H9 (cell line): ENCODE measurements at regions not wholly inside any gene's neighbourhood (a gene's known extent, or its start where the extent isn't known, plus 50 kb on each side); places are given as distances from the start of the nearest gene placed in this dataset.

Source experiments
- DNase-seq: peaks from one replicate; pipeline ENCODE4 v3.0.0-alpha.2; 2017
- H2AFZ ChIP-seq: one replicate; pipeline ENCODE4 v1.6.1; 2013; ENCODE audit warnings: mild to moderate bottlenecking, low read length, control low read depth, moderate library complexity
- H2AK5ac ChIP-seq: 2 replicates; pipeline ENCODE4 v1.6.1; 2013; ENCODE audit warnings: low read length, control low read depth, mixed read lengths; ENCODE audit not compliant: insufficient read length
- H2BK120ac ChIP-seq: one replicate; pipeline ENCODE4 v1.6.1; 2013; ENCODE audit warnings: low read depth, mild to moderate bottlenecking, low read length, control low read depth, inconsistent platforms; ENCODE audit not compliant: poor library complexity, severe bottlenecking
- H2BK12ac ChIP-seq: 2 replicates; pipeline ENCODE4 v1.6.1; 2013; ENCODE audit warnings: low read length, control low read depth, mixed read lengths, low read depth; ENCODE audit not compliant: insufficient read length
- H2BK15ac ChIP-seq: 2 replicates; pipeline ENCODE4 v1.6.1; 2013; ENCODE audit warnings: low read depth, low read length, control low read depth
- H2BK20ac ChIP-seq: one replicate; pipeline ENCODE4 v1.6.1; 2013; ENCODE audit warnings: low read depth, mild to moderate bottlenecking, low read length, control low read depth, inconsistent platforms; ENCODE audit not compliant: poor library complexity, severe bottlenecking
- H2BK5ac ChIP-seq: 2 replicates; pipeline ENCODE4 v1.6.1; 2013; ENCODE audit warnings: low read length, control low read depth, mixed read lengths; ENCODE audit not compliant: insufficient read length
- H3K14ac ChIP-seq: 2 replicates; pipeline ENCODE4 v1.6.1; 2013; ENCODE audit warnings: low read length, control low read depth; ENCODE audit not compliant: insufficient read depth
- H3K18ac ChIP-seq: 2 replicates; pipeline ENCODE4 v1.6.1; 2013; ENCODE audit warnings: low read depth, mild to moderate bottlenecking, mixed read lengths, low read length, control low read depth; ENCODE audit not compliant: insufficient read length
- H3K23ac ChIP-seq: 2 replicates; pipeline ENCODE4 v1.6.1; 2013; ENCODE audit warnings: low read length, control low read depth, mixed read lengths, low read depth; ENCODE audit not compliant: insufficient read length
- H3K23me2 ChIP-seq: 2 replicates; pipeline ENCODE4 v1.6.1; 2013; ENCODE audit warnings: low read depth, mild to moderate bottlenecking, mixed read lengths, low read length, control low read depth; ENCODE audit not compliant: insufficient read length, poor library complexity, severe bottlenecking
- H3K27ac ChIP-seq: 2 replicates; pipeline ENCODE4 v1.5.1; 2013; ENCODE audit warnings: low read length, control low read depth, mixed read lengths, low read depth; ENCODE audit not compliant: insufficient read length
- H3K27me3 ChIP-seq: 2 replicates; pipeline ENCODE4 v1.6.1; 2013; ENCODE audit warnings: low read length, control low read depth, inconsistent platforms; ENCODE audit not compliant: insufficient read depth
- H3K4ac ChIP-seq: 2 replicates; pipeline ENCODE4 v1.6.1; 2013; ENCODE audit warnings: low read depth, mild to moderate bottlenecking, control low read depth, inconsistent platforms, low read length, moderate library complexity
- H3K4me1 ChIP-seq: 2 replicates; pipeline ENCODE4 v1.6.1; 2013; ENCODE audit warnings: low read length, control low read depth, inconsistent platforms; ENCODE audit not compliant: insufficient read depth
- H3K4me2 ChIP-seq: 2 replicates; pipeline ENCODE4 v1.6.1; 2013; ENCODE audit warnings: low read length, control low read depth, mixed read lengths; ENCODE audit not compliant: insufficient read length, insufficient read depth
- H3K56ac ChIP-seq: 2 replicates; pipeline ENCODE4 v1.6.1; 2013; ENCODE audit warnings: low read depth, mild to moderate bottlenecking, mixed read lengths, low read length, control low read depth; ENCODE audit not compliant: insufficient read length
- H3K79me1 ChIP-seq: 2 replicates; pipeline ENCODE4 v1.6.1; 2013; ENCODE audit warnings: low read depth, mild to moderate bottlenecking, moderate library complexity, low read length, control low read depth, inconsistent platforms; ENCODE audit not compliant: insufficient read depth, poor library complexity, severe bottlenecking
- H3K79me2 ChIP-seq: 2 replicates; pipeline ENCODE4 v1.6.1; 2013; ENCODE audit warnings: low read length, control low read depth, inconsistent platforms; ENCODE audit not compliant: insufficient read depth
- H3K9ac ChIP-seq: 2 replicates; pipeline ENCODE4 v1.6.1; 2013; ENCODE audit warnings: low read length, control low read depth, mixed read lengths; ENCODE audit not compliant: insufficient read length; ENCODE audit errors: extremely low read depth
- H3K9me3 ChIP-seq: one replicate; pipeline ENCODE4 v1.6.1; 2013; ENCODE audit warnings: low read depth, low read length, inconsistent platforms; ENCODE audit not compliant: control insufficient read depth
- H3T11ph ChIP-seq: one replicate; pipeline ENCODE4 v1.6.1; 2013; ENCODE audit warnings: mild to moderate bottlenecking, low read length, control low read depth, inconsistent platforms
- H4K20me1 ChIP-seq: one replicate; pipeline ENCODE4 v1.6.1; 2013; ENCODE audit not compliant: control insufficient read depth, insufficient read length, insufficient read depth
- H4K5ac ChIP-seq: 2 replicates; pipeline ENCODE4 v1.6.1; 2013; ENCODE audit warnings: low read depth, mild to moderate bottlenecking, mixed read lengths, low read length, control low read depth; ENCODE audit not compliant: insufficient read length
- H4K8ac ChIP-seq: replicated peaks from 2 replicates; pipeline ENCODE4 v1.6.1; 2013; ENCODE audit warnings: low read length, control low read depth, mixed read lengths, low read depth; ENCODE audit not compliant: insufficient read length
- H4K91ac ChIP-seq: 2 replicates; pipeline ENCODE4 v1.6.1; 2013; ENCODE audit warnings: low read depth, mild to moderate bottlenecking, moderate library complexity, mixed read lengths, low read length, control low read depth; ENCODE audit not compliant: insufficient read length
- H3K27ac Mint-ChIP-seq, 3 experiments: 2 replicates in 2 of 3; 3 replicates in 1 of 3; pipeline ENCODE4 v1.8.0; 2020 to 2021; ENCODE audit warnings: mixed read lengths in 3 of 3, mild to moderate bottlenecking in 1 of 3, moderate library complexity in 1 of 3
- H3K27me3 Mint-ChIP-seq: 2 replicates; pipeline ENCODE4 v1.8.0; 2021; ENCODE audit warnings: low read depth, mild to moderate bottlenecking, moderate library complexity, mixed read lengths
- H3K36me3 Mint-ChIP-seq, 3 experiments: 2 replicates in 2 of 3; 3 replicates in 1 of 3; pipeline ENCODE4 v1.8.0; 2020 to 2021; ENCODE audit warnings: low read depth in 3 of 3, mixed read lengths in 3 of 3; ENCODE audit not compliant: insufficient read depth in 1 of 3
- H3K4me1 Mint-ChIP-seq, 2 experiments: 2 replicates each; pipeline ENCODE4 v1.8.0; 2020; ENCODE audit warnings: mixed read lengths in 2 of 2
- H3K4me3 Mint-ChIP-seq, 2 experiments: 2 replicates in 1 of 2; 3 replicates in 1 of 2; pipeline ENCODE4 v1.8.0; 2020 to 2021; ENCODE audit warnings: mild to moderate bottlenecking in 2 of 2, mixed read lengths in 2 of 2, moderate library complexity in 1 of 2
- H3K9me3 Mint-ChIP-seq, 2 experiments: 2 replicates in 1 of 2; 3 replicates in 1 of 2; pipeline ENCODE4 v1.8.0; 2020; ENCODE audit warnings: mild to moderate bottlenecking in 2 of 2, mixed read lengths in 2 of 2, moderate library complexity in 1 of 2
- CTCF ChIP-seq: fragments of 200-600 bp; sonication (generic); conservative IDR thresholded peaks from 3 replicates; pipeline ENCODE4 v1.8.0; 2021; ENCODE audit warnings: antibody characterized with exemption, mild to moderate bottlenecking
- WGBS: extraction: QIAGEN DNeasy Blood & Tissue Kit; methylation state at CpG from one replicate; pipeline ENCODE4 v1.1.7; 2013; ENCODE audit warnings: missing lambda C conversion rate, low lambda C conversion rate, mixed read lengths; ENCODE audit not compliant: insufficient read length; ENCODE audit errors: extremely low coverage; 5-methylcytosine and 5-hydroxymethylcytosine counted together

DNA sequence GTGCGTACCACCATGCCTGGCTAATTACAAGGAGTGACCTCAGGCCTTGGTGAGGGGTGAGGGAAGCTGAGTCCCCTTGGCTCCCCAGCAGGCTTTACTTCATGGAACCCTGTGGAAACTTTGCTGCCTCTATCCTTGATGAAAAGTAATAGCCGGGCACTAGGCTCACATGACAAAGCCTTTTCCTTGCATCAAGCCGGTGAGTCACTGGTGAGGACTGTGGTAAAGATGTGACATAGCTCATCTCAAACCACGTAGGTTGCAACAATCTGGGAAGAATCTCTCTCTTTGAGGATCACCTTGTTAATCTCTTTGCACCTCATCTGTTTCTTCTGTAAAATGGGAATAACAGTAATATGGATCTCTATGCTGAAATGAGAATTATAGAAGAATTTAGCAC, 116.3 kb upstream of the SLC25A48 start:
- H3K27me3 Mint-ChIP-seq: no peaks in the 10 kb centered on the region; the same call in 1 of the 2 replicates

More for the DNA sequence above, 116.3 kb upstream of the SLC25A48 start:
- H3K9ac ChIP-seq: no peak overlapping the region
- no peaks in the 10 kb centered on the region for H3K27me3 ChIP-seq
- H2AK5ac ChIP-seq: no peak overlapping the region
- H3K18ac ChIP-seq: no peak overlapping the region
- no peak overlapping the region for H3K4ac ChIP-seq
- H3K4me3 Mint-ChIP-seq: no peak overlapping the region
- peaks cover 20 to 26% of the 10 kb centered on the region in 2 experiments for H3K4me1 Mint-ChIP-seq
- H3K9me3 Mint-ChIP-seq: no peaks in the 10 kb centered on the region
- no peak for TF ChIP-seq CTCF
- H3K27ac Mint-ChIP-seq: no peak overlapping the region
- no peaks in the 10 kb centered on the region for H3K79me1 ChIP-seq
- H3K14ac ChIP-seq: no peak overlapping the region; the same call in 1 of the 2 replicates
- H3T11ph ChIP-seq: no peak overlapping the region
- no peaks in the 10 kb centered on the region for H4K20me1 ChIP-seq
- H3K27ac ChIP-seq: no peak overlapping the region
- no peak overlapping the region for H2BK12ac ChIP-seq
- H3K4me2 ChIP-seq: no peak overlapping the region
- H4K91ac ChIP-seq: no peak overlapping the region
- no peak for DNase-seq
- no peak overlapping the region for H3K56ac ChIP-seq
- H4K5ac ChIP-seq: no peak overlapping the region
- H4K8ac ChIP-seq: no peak overlapping the region
- H2AFZ ChIP-seq: no peak overlapping the region
- H3K4me1 ChIP-seq: 0 out of 2 replicates have a peak, but pooled peaks cover 4% of the 10 kb centered on the region
- H2BK5ac ChIP-seq: no peak overlapping the region
- H2BK120ac ChIP-seq: no peak overlapping the region
- H2BK20ac ChIP-seq: no peak overlapping the region
- no peak overlapping the region for H2BK15ac ChIP-seq
- H3K79me2 ChIP-seq: no peaks in the 10 kb centered on the region
- H3K36me3 Mint-ChIP-seq: no peaks in the 10 kb centered on the region
- H3K9me3 ChIP-seq: no peaks in the 10 kb centered on the region
- no peaks in the 10 kb centered on the region for H3K23me2 ChIP-seq
- WGBS: no CpG with 5 or more reads among the region's 4 CpGs
- no peak overlapping the region for H3K23ac ChIP-seq
